ENCODE measurements at regions not wholly inside any gene's neighbourhood (a gene's known extent, or its start where the extent isn't known, plus 50 kb on each side); places are given as distances from the start of the nearest gene placed in this dataset.

- Histone ChIP-seq H3K79me2 (replicated peaks; ENCODE audit: insufficient read depth) (no peaks in the 10 kb centered on the region), H3K4me1 (ENCODE audit: insufficient read depth) (no peaks in the 10 kb centered on the region), H3K9me2 (ENCODE audit: insufficient read depth) (no peaks in the 10 kb centered on the region), H3K4me3 (no peak overlapping the region), H4K20me1 (replicated peaks; ENCODE audit: insufficient read depth) (no peaks in the 10 kb centered on the region), H3K27ac (ENCODE audit: low read depth) (no peak overlapping the region), H3F3A (replicated peaks; ENCODE audit: low read depth) (peaks cover 8% of the 10 kb centered on the region), H3K36me3 (ENCODE audit: insufficient read depth) (no peaks in the 10 kb centered on the region; the same call in none of the 2 replicates), H2AFZ (no peak overlapping the region), H3K27me3 (ENCODE audit: insufficient read depth) (no peaks in the 10 kb centered on the region), H3K4me2 (no peak overlapping the region)
- H3K27me3 Mint-ChIP-seq (ENCODE audit: insufficient read depth, low read depth, poor library complexity) = no peaks in the 10 kb centered on the region
- no peak for ATAC-seq
- no peaks in the 10 kb centered on the region for H3K4me1 Mint-ChIP-seq
- peaks cover 33% of the 10 kb centered on the region for H3K36me3 Mint-ChIP-seq (ENCODE audit: low read depth)
- no peak overlapping the region for H3K27ac Mint-ChIP-seq
- no peak overlapping the region for H3K4me3 Mint-ChIP-seq
- no peak for DNase-seq (ENCODE audit: low spot score)
- no peaks in the 10 kb centered on the region; the same call in none of the 3 replicates for H3K9me3 Mint-ChIP-seq
- TF ChIP-seq STAT1 (IDR thresholded peaks at IDR 0.05; ENCODE audit: unreplicated experiment) (no peak), EZH2phosphoT487 (IDR thresholded peaks at IDR 0.05; ENCODE audit: unreplicated experiment) (no peak), NANOG (IDR thresholded peaks at IDR 0.05; ENCODE audit: borderline replicate concordance) (no peak), ZNF114 (CRISPR knock-in tag; IDR thresholded peaks at IDR 0.05) (no peak), ETS1 (IDR thresholded peaks at IDR 0.05) (no peak), CREB1 (CRISPR knock-in tag; IDR thresholded peaks at IDR 0.05; ENCODE audit: low read depth) (no peak), REST (IDR thresholded peaks at IDR 0.05; ENCODE audit: unreplicated experiment) (no peak), ZNF331 (CRISPR knock-in tag; IDR thresholded peaks at IDR 0.05; ENCODE audit: low read depth) (no peak), EZH2 (IDR thresholded peaks at IDR 0.05; ENCODE audit: low read depth, unreplicated experiment) (no peak), POLR2AphosphoS5 (IDR thresholded peaks at IDR 0.05; ENCODE audit: low read depth) (no peak), JUNB (IDR thresholded peaks at IDR 0.05; ENCODE audit: unreplicated experiment) (no peak)
- TF ChIP-seq, protein P1, sequence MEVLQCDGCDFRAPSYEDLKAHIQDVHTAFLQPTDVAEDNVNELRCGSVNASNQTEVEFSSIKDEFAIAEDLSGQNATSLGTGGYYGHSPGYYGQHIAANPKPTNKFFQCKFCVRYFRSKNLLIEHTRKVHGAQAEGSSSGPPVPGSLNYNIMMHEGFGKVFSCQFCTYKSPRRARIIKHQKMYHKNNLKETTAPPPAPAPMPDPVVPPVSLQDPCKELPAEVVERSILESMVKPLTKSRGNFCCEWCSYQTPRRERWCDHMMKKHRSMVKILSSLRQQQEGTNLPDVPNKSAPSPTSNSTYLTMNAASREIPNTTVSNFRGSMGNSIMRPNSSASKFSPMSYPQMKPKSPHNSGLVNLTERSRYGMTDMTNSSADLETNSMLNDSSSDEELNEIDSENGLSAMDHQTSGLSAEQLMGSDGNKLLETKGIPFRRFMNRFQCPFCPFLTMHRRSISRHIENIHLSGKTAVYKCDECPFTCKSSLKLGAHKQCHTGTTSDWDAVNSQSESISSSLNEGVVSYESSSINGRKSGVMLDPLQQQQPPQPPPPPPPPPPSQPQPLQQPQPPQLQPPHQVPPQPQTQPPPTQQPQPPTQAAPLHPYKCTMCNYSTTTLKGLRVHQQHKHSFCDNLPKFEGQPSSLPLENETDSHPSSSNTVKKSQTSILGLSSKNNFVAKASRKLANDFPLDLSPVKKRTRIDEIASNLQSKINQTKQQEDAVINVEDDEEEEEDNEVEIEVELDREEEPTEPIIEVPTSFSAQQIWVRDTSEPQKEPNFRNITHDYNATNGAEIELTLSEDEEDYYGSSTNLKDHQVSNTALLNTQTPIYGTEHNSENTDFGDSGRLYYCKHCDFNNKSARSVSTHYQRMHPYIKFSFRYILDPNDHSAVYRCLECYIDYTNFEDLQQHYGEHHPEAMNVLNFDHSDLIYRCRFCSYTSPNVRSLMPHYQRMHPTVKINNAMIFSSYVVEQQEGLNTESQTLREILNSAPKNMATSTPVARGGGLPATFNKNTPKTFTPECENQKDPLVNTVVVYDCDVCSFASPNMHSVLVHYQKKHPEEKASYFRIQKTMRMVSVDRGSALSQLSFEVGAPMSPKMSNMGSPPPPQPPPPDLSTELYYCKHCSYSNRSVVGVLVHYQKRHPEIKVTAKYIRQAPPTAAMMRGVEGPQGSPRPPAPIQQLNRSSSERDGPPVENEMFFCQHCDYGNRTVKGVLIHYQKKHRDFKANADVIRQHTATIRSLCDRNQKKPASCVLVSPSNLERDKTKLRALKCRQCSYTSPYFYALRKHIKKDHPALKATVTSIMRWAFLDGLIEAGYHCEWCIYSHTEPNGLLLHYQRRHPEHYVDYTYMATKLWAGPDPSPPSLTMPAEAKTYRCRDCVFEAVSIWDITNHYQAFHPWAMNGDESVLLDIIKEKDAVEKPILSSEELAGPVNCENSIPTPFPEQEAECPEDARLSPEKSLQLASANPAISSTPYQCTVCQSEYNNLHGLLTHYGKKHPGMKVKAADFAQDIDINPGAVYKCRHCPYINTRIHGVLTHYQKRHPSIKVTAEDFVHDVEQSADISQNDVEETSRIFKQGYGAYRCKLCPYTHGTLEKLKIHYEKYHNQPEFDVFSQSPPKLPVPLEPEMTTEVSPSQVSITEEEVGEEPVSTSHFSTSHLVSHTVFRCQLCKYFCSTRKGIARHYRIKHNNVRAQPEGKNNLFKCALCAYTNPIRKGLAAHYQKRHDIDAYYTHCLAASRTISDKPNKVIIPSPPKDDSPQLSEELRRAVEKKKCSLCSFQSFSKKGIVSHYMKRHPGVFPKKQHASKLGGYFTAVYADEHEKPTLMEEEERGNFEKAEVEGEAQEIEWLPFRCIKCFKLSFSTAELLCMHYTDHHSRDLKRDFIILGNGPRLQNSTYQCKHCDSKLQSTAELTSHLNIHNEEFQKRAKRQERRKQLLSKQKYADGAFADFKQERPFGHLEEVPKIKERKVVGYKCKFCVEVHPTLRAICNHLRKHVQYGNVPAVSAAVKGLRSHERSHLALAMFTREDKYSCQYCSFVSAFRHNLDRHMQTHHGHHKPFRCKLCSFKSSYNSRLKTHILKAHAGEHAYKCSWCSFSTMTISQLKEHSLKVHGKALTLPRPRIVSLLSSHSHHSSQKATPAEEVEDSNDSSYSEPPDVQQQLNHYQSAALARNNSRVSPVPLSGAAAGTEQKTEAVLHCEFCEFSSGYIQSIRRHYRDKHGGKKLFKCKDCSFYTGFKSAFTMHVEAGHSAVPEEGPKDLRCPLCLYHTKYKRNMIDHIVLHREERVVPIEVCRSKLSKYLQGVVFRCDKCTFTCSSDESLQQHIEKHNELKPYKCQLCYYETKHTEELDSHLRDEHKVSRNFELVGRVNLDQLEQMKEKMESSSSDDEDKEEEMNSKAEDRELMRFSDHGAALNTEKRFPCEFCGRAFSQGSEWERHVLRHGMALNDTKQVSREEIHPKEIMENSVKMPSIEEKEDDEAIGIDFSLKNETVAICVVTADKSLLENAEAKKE (CRISPR knock-in tag; IDR thresholded peaks at IDR 0.05) = no peak
Measured at GRCh38 chr12:128123096-128123495, 143.9 kb upstream of the TMEM132C start.
